Erythroblast (primary cell): ENCODE measurements at regions not wholly inside any gene's neighbourhood (a gene's known extent, or its start where the extent isn't known, plus 50 kb on each side); places are given as distances from the start of the nearest gene placed in this dataset.

ENCODE experiments used
- GATA1 ChIP-seq: IDR thresholded peaks from 2 replicates; pipeline ENCODE4 v1.6.1; 2011; ENCODE audit warnings: low read depth, mild to moderate bottlenecking, control low read depth, low read length, moderate library complexity
- POLR2A ChIP-seq: IDR thresholded peaks from 2 replicates; pipeline ENCODE4 v1.6.1; 2011; ENCODE audit warnings: mild to moderate bottlenecking, low read length

- no peak for TF ChIP-seq POLR2A
- no peak for TF ChIP-seq GATA1
Observed at GRCh38 chr9:82146677-82147076, 158.1 kb downstream of the SPATA31D1 start.
